ENCODE measurements at regions not wholly inside any gene's neighbourhood (a gene's known extent, or its start where the extent isn't known, plus 50 kb on each side); places are given as distances from the start of the nearest gene placed in this dataset.
"Not testable (repeated sequence)": the region's sequence is repeated elsewhere in the genome, so short reads cannot be mapped to it uniquely, and the experiment has no call there.

- DNase-seq = no peak
Observed at GRCh38 chr10:22824520-22824919, 103.3 kb upstream of the ARMC3 start.

- peak; percentile 94 for DNase-seq
Observed at GRCh38 chr10:22823109-22823508, 104.7 kb upstream of the ARMC3 start.

GRCh38 chr10:22821921-22822320 is 105.9 kb upstream of the ARMC3 start:
- DNase-seq = not testable (repeated sequence)

- peak; percentile 94 for DNase-seq
Observed at GRCh38 chr10:22821501-22821900, 106.4 kb upstream of the ARMC3 start.

GRCh38 chr10:22816298-22816653 is 101.9 kb upstream of the PIP4K2A start:
- peak; percentile 91 for DNase-seq

- no peak for DNase-seq
Observed at GRCh38 chr10:22810643-22811465, 96.5 kb upstream of the PIP4K2A start.

- DNase-seq = no peak
Observed at GRCh38 chr10:22807238-22807637, 92.9 kb upstream of the PIP4K2A start.

- DNase-seq = peak; percentile 76
Observed at GRCh38 chr10:22805304-22805703, 90.9 kb upstream of the PIP4K2A start.

- peak; percentile 91 for DNase-seq
Observed at GRCh38 chr10:22803261-22803885, 89.0 kb upstream of the PIP4K2A start.

GRCh38 chr10:22801785-22802184 is 87.4 kb upstream of the PIP4K2A start:
- no peak for DNase-seq

GRCh38 chr10:22797796-22798195 is 83.4 kb upstream of the PIP4K2A start:
- not testable (repeated sequence) for DNase-seq

- no peak for DNase-seq
Observed at GRCh38 chr10:22795546-22795945, 81.2 kb upstream of the PIP4K2A start.

- no peak for DNase-seq
Observed at GRCh38 chr10:22792161-22792560, 77.8 kb upstream of the PIP4K2A start.

- no peak for DNase-seq
Observed at GRCh38 chr10:22791665-22792064, 77.3 kb upstream of the PIP4K2A start.

- DNase-seq = no peak
Observed at GRCh38 chr10:22784668-22785067, 70.3 kb upstream of the PIP4K2A start.

GRCh38 chr10:22783807-22784206 is 69.4 kb upstream of the PIP4K2A start:
- DNase-seq = no peak

- DNase-seq = no peak
Observed at GRCh38 chr10:22780474-22780885, 66.1 kb upstream of the PIP4K2A start.

GRCh38 chr10:22779331-22780019 is 65.1 kb upstream of the PIP4K2A start:
- peak; percentile 32 for DNase-seq

GRCh38 chr10:22774102-22774501 is 59.7 kb upstream of the PIP4K2A start:
- no peak for DNase-seq

- not testable (repeated sequence) for DNase-seq
Observed at GRCh38 chr10:22771631-22772030, 57.3 kb upstream of the PIP4K2A start.

- DNase-seq = no peak
Observed at GRCh38 chr10:22770270-22770669, 55.9 kb upstream of the PIP4K2A start.

- no peak for DNase-seq
Observed at GRCh38 chr10:22767859-22768258, 53.5 kb upstream of the PIP4K2A start.

- no peak for DNase-seq
Observed at GRCh38 chr10:22766693-22767092, 52.3 kb upstream of the PIP4K2A start.
